ENCODE measurements at regions not wholly inside any gene's neighbourhood (a gene's known extent, or its start where the extent isn't known, plus 50 kb on each side); places are given as distances from the start of the nearest gene placed in this dataset.

DNA sequence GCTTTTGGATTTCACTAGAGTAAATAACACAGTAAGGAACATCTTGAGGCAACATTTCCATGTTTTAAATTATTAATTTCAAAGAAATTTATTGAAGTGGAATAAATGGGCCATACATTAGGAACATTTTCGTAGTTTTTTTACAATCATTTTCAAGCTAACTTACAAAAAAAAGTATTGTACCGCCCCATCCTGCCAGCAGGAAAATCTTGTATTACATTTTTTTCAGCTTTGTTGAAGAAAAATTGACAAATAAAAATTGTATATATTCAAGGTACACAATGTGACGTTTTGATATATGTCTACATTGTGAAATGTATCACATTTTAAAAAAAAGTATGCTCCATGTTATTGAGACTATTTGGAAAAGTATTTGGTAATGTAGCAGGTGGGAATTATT, 1001.9 kb upstream of the NR2F2 start (continued):
- TF ChIP-seq NANOG (IDR thresholded peaks at IDR 0.05; ENCODE audit: insufficient read depth, low read depth, low read length, poor library complexity, severe bottlenecking) (no peak), SIN3A (conservative IDR thresholded peaks at IDR 0.05 in 1 of 2, IDR thresholded peaks at IDR 0.05 in 1 of 2; ENCODE audit: low read depth in 1 of 2, low read length in 2 of 2) (no peak), HDAC6 (IDR thresholded peaks at IDR 0.05; ENCODE audit: low read depth, low read length) (no peak)
- TF ChIP-seq, protein P1, sequence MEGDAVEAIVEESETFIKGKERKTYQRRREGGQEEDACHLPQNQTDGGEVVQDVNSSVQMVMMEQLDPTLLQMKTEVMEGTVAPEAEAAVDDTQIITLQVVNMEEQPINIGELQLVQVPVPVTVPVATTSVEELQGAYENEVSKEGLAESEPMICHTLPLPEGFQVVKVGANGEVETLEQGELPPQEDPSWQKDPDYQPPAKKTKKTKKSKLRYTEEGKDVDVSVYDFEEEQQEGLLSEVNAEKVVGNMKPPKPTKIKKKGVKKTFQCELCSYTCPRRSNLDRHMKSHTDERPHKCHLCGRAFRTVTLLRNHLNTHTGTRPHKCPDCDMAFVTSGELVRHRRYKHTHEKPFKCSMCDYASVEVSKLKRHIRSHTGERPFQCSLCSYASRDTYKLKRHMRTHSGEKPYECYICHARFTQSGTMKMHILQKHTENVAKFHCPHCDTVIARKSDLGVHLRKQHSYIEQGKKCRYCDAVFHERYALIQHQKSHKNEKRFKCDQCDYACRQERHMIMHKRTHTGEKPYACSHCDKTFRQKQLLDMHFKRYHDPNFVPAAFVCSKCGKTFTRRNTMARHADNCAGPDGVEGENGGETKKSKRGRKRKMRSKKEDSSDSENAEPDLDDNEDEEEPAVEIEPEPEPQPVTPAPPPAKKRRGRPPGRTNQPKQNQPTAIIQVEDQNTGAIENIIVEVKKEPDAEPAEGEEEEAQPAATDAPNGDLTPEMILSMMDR (IDR thresholded peaks at IDR 0.05; ENCODE audit: control extremely low read depth in 1 of 3, insufficient read depth in 1 of 3, low read depth in 1 of 3, low read length in 3 of 3), result no peak

All from H1 (cell line).